ENCODE measurements at regions not wholly inside any gene's neighbourhood (a gene's known extent, or its start where the extent isn't known, plus 50 kb on each side); places are given as distances from the start of the nearest gene placed in this dataset.

GRCh38 chr12:94031763-94032162 lies 116.6 kb upstream of the PLXNC1 start:
- Histone ChIP-seq H3K4me1 (ENCODE audit: insufficient read depth) (no peaks in the 10 kb centered on the region), H3K27ac (no peak overlapping the region), H3K4me2 (ENCODE audit: unreplicated experiment) (no peak overlapping the region), H2AFZ (no peak overlapping the region), H3K9ac (no peak overlapping the region), H3K9me2 (ENCODE audit: insufficient read depth) (no peaks in the 10 kb centered on the region), H3F3A (ENCODE audit: insufficient read depth) (no peaks in the 10 kb centered on the region), H3K4me3 (no peak overlapping the region), H3K9me3 (ENCODE audit: low read depth) (no peaks in the 10 kb centered on the region), H3K36me3 (ENCODE audit: low read depth) (no peaks in the 10 kb centered on the region), H4K20me1 (ENCODE audit: insufficient read depth) (no peaks in the 10 kb centered on the region), H3K27me3 (replicated peaks; ENCODE audit: insufficient read depth) (0 out of 2 replicates have a peak, but pooled peaks cover 4% of the 10 kb centered on the region), H3K79me2 (ENCODE audit: insufficient read depth) (no peaks in the 10 kb centered on the region)
- DNase-seq: no peak
- in situ Hi-C loops (cut with MboI): no loop called here
- 69 to 70% methylated on average over 2 of the region's 2 CpGs for WGBS, 2 experiments (ENCODE audit: low coverage in 1 of 2, low lambda C conversion rate in 2 of 2, missing lambda C conversion rate in 2 of 2)
- TF ChIP-seq EZH2phosphoT487 (IDR thresholded peaks at IDR 0.05; ENCODE audit: insufficient read depth, low read depth) (no peak), EZH2 (IDR thresholded peaks at IDR 0.05; ENCODE audit: insufficient read depth, poor library complexity, severe bottlenecking) (no peak)

- H2AFZ ChIP-seq: 0 out of 2 replicates have a peak overlapping the region, but pooled peaks have one; percentile 13
- no peaks in the 10 kb centered on the region for H3F3A ChIP-seq (ENCODE audit: insufficient read depth)
- H3K27ac ChIP-seq: no peak overlapping the region
- no peaks in the 10 kb centered on the region for H3K9me3 ChIP-seq (ENCODE audit: low read depth)
- no peak overlapping the region for H3K4me2 ChIP-seq (ENCODE audit: unreplicated experiment)
- no peaks in the 10 kb centered on the region for H3K79me2 ChIP-seq (ENCODE audit: insufficient read depth)
- no peaks in the 10 kb centered on the region for H3K4me1 ChIP-seq (ENCODE audit: insufficient read depth)
- in situ Hi-C loops (cut with MboI): no loop called here
- H3K4me3 ChIP-seq: no peak overlapping the region
- no peak for TF ChIP-seq EZH2phosphoT487 (IDR thresholded peaks at IDR 0.05; ENCODE audit: insufficient read depth, low read depth)
- TF ChIP-seq EZH2 (IDR thresholded peaks at IDR 0.05; ENCODE audit: insufficient read depth, poor library complexity, severe bottlenecking): no peak
- no peaks in the 10 kb centered on the region for H3K9me2 ChIP-seq (ENCODE audit: insufficient read depth)
- no peak for DNase-seq
- WGBS, 2 experiments (ENCODE audit: low coverage in 1 of 2, low lambda C conversion rate in 2 of 2, missing lambda C conversion rate in 2 of 2): 0 to 5% methylated on average over 2 of the region's 2 CpGs
- H4K20me1 ChIP-seq (ENCODE audit: insufficient read depth): no peaks in the 10 kb centered on the region
- H3K27me3 ChIP-seq (replicated peaks; ENCODE audit: insufficient read depth): 0 out of 2 replicates have a peak, but pooled peaks cover 4% of the 10 kb centered on the region
- no peak overlapping the region for H3K9ac ChIP-seq
- H3K36me3 ChIP-seq (ENCODE audit: low read depth): no peaks in the 10 kb centered on the region
These were observed 116.0 kb upstream of the PLXNC1 start for GRCh38 chr12:94032368-94032767.

- Histone ChIP-seq H3K9me2 (ENCODE audit: insufficient read depth) (no peaks in the 10 kb centered on the region), H3F3A (ENCODE audit: insufficient read depth) (no peaks in the 10 kb centered on the region), H3K27me3 (replicated peaks; ENCODE audit: insufficient read depth) (0 out of 2 replicates have a peak, but pooled peaks cover 4% of the 10 kb centered on the region), H3K36me3 (ENCODE audit: low read depth) (no peaks in the 10 kb centered on the region), H3K4me1 (ENCODE audit: insufficient read depth) (no peaks in the 10 kb centered on the region), H3K4me3 (no peak overlapping the region), H3K9ac (no peak overlapping the region), H3K4me2 (ENCODE audit: unreplicated experiment) (no peak overlapping the region), H3K9me3 (ENCODE audit: low read depth) (no peaks in the 10 kb centered on the region), H4K20me1 (ENCODE audit: insufficient read depth) (no peaks in the 10 kb centered on the region), H3K79me2 (ENCODE audit: insufficient read depth) (no peaks in the 10 kb centered on the region), H2AFZ (no peak overlapping the region), H3K27ac (no peak overlapping the region)
- TF ChIP-seq EZH2 (IDR thresholded peaks at IDR 0.05; ENCODE audit: insufficient read depth, poor library complexity, severe bottlenecking) (no peak), EZH2phosphoT487 (IDR thresholded peaks at IDR 0.05; ENCODE audit: insufficient read depth, low read depth) (no peak)
- 59 to 62% methylated on average over 5 of the region's 5 CpGs for WGBS, 2 experiments (ENCODE audit: low coverage in 1 of 2, low lambda C conversion rate in 2 of 2, missing lambda C conversion rate in 2 of 2)
- in situ Hi-C loops (cut with MboI): no loop called here
- no peak for DNase-seq
These were observed 115.3 kb upstream of the PLXNC1 start for GRCh38 chr12:94033101-94033500.

GRCh38 chr12:94033784-94034183 lies 114.6 kb upstream of the PLXNC1 start:
- Histone ChIP-seq H3K9me3 (ENCODE audit: low read depth) (no peaks in the 10 kb centered on the region), H3K27me3 (replicated peaks; ENCODE audit: insufficient read depth) (0 out of 2 replicates have a peak, but pooled peaks cover 4% of the 10 kb centered on the region), H3K27ac (no peak overlapping the region), H3F3A (ENCODE audit: insufficient read depth) (no peaks in the 10 kb centered on the region), H4K20me1 (ENCODE audit: insufficient read depth) (no peaks in the 10 kb centered on the region), H3K79me2 (ENCODE audit: insufficient read depth) (no peaks in the 10 kb centered on the region), H3K36me3 (ENCODE audit: low read depth) (no peaks in the 10 kb centered on the region), H3K4me2 (ENCODE audit: unreplicated experiment) (no peak overlapping the region), H3K4me3 (no peak overlapping the region), H3K9me2 (ENCODE audit: insufficient read depth) (no peaks in the 10 kb centered on the region), H2AFZ (no peak overlapping the region), H3K4me1 (ENCODE audit: insufficient read depth) (no peaks in the 10 kb centered on the region), H3K9ac (no peak overlapping the region)
- TF ChIP-seq EZH2 (IDR thresholded peaks at IDR 0.05; ENCODE audit: insufficient read depth, poor library complexity, severe bottlenecking) (no peak), EZH2phosphoT487 (IDR thresholded peaks at IDR 0.05; ENCODE audit: insufficient read depth, low read depth) (no peak)
- no peak for DNase-seq
- in situ Hi-C loops (cut with MboI): no loop called here

- in situ Hi-C loops (cut with MboI): no loop called here
- Histone ChIP-seq H3K27ac (no peak overlapping the region), H3K36me3 (ENCODE audit: low read depth) (no peaks in the 10 kb centered on the region), H4K20me1 (ENCODE audit: insufficient read depth) (no peaks in the 10 kb centered on the region), H3K4me2 (ENCODE audit: unreplicated experiment) (no peak overlapping the region), H3K4me3 (no peak overlapping the region), H2AFZ (no peak overlapping the region), H3F3A (ENCODE audit: insufficient read depth) (no peaks in the 10 kb centered on the region), H3K9me2 (ENCODE audit: insufficient read depth) (no peaks in the 10 kb centered on the region), H3K4me1 (ENCODE audit: insufficient read depth) (no peaks in the 10 kb centered on the region), H3K27me3 (replicated peaks; ENCODE audit: insufficient read depth) (no peaks in the 10 kb centered on the region), H3K9ac (no peak overlapping the region), H3K79me2 (ENCODE audit: insufficient read depth) (no peaks in the 10 kb centered on the region), H3K9me3 (ENCODE audit: low read depth) (no peaks in the 10 kb centered on the region)
- WGBS, 2 experiments (ENCODE audit: low coverage in 1 of 2, low lambda C conversion rate in 2 of 2, missing lambda C conversion rate in 2 of 2): 39 to 43% methylated on average over 4 of the region's 4 CpGs
- DNase-seq: no peak
- TF ChIP-seq EZH2phosphoT487 (IDR thresholded peaks at IDR 0.05; ENCODE audit: insufficient read depth, low read depth): no peak
These were observed 110.9 kb upstream of the PLXNC1 start for GRCh38 chr12:94037444-94037843.

Data from GM23248 (cell line).